ENCODE measurements at regions not wholly inside any gene's neighbourhood (a gene's known extent, or its start where the extent isn't known, plus 50 kb on each side); places are given as distances from the start of the nearest gene placed in this dataset.

DNA sequence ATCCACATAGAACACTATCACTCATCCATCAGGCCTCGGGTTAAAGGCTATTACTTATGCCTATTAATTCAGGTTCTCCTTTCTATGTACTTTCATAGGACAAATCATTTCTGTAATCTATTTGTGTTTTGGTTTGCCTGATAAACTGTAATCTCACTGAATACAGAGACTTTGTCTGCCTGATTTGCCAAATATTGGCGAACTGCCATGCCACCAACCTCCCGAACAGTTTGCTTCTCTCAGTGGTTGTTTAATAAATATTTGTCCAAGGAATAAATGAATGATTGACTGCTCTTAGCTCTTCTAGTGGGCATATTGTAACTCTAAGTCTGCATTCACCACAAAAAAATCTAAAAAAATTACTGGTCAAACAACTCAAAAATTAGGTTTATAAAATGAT, 170.1 kb upstream of the ZFP64 start:
- DNase-seq (ENCODE audit: low spot score), result no peak
- Mint-ChIP-seq H3K27me3 (ENCODE audit: insufficient read depth, low read depth) (no peaks in the 10 kb centered on the region), H3K4me1 (no peaks in the 10 kb centered on the region), H3K9me3 (no peaks in the 10 kb centered on the region), H3K27ac (no peak overlapping the region), H3K36me3 (no peaks in the 10 kb centered on the region), H3K4me3 (no peak overlapping the region)
- Histone ChIP-seq H3F3A (ENCODE audit: low read depth) (no peaks in the 10 kb centered on the region), H3K27ac (no peak overlapping the region), H3K9me3 (ENCODE audit: low read depth) (no peaks in the 10 kb centered on the region), H2AFZ (replicated peaks) (no peak overlapping the region), H3K4me3 (no peak overlapping the region), H3K4me1 (no peaks in the 10 kb centered on the region), H3K9ac (no peak overlapping the region), H3K4me2 (no peak overlapping the region), H3K36me3 (no peaks in the 10 kb centered on the region), H4K20me1 (ENCODE audit: low read depth) (no peaks in the 10 kb centered on the region), H3K79me2 (ENCODE audit: low read depth) (no peaks in the 10 kb centered on the region), H3K27me3 (no peaks in the 10 kb centered on the region)
- TF ChIP-seq, protein P1, sequence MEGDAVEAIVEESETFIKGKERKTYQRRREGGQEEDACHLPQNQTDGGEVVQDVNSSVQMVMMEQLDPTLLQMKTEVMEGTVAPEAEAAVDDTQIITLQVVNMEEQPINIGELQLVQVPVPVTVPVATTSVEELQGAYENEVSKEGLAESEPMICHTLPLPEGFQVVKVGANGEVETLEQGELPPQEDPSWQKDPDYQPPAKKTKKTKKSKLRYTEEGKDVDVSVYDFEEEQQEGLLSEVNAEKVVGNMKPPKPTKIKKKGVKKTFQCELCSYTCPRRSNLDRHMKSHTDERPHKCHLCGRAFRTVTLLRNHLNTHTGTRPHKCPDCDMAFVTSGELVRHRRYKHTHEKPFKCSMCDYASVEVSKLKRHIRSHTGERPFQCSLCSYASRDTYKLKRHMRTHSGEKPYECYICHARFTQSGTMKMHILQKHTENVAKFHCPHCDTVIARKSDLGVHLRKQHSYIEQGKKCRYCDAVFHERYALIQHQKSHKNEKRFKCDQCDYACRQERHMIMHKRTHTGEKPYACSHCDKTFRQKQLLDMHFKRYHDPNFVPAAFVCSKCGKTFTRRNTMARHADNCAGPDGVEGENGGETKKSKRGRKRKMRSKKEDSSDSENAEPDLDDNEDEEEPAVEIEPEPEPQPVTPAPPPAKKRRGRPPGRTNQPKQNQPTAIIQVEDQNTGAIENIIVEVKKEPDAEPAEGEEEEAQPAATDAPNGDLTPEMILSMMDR (IDR thresholded peaks at IDR 0.05), result no peak
- no peak for TF ChIP-seq EZH2phosphoT487 (IDR thresholded peaks at IDR 0.05)
- no peak for TF ChIP-seq EZH2 (IDR thresholded peaks at IDR 0.05)

DNA sequence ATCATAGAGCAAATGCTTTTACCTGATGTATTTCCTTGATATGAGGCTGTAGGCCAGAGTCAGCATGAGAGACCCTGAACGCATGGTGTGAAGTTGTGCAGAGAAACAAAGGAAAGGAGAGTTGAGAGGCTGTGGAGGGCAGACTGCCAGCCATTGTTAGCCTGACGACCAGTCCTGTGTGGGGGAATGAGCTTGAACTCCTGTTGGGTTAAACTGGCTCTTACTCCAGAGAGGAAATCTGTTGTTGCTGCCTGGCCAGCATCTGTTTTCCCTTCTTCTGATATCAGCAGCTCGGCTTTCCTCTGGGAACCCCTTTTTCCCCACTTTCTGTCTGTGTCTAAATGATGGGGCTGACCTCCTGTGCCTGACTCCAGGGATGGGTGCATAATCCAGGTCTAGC, 158.2 kb upstream of the ZFP64 start:
- Mint-ChIP-seq H3K4me3 (no peak overlapping the region), H3K27me3 (ENCODE audit: insufficient read depth, low read depth) (peaks cover 4% of the 10 kb centered on the region), H3K27ac (no peak overlapping the region), H3K9me3 (no peaks in the 10 kb centered on the region), H3K36me3 (no peaks in the 10 kb centered on the region), H3K4me1 (no peaks in the 10 kb centered on the region)
- DNase-seq (ENCODE audit: low spot score), result no peak
- Histone ChIP-seq H2AFZ (replicated peaks) (no peak overlapping the region), H3K4me2 (no peak overlapping the region), H3K27ac (no peak overlapping the region), H3K9me3 (ENCODE audit: low read depth) (no peaks in the 10 kb centered on the region), H4K20me1 (ENCODE audit: low read depth) (no peaks in the 10 kb centered on the region), H3K9ac (no peak overlapping the region), H3K4me3 (no peak overlapping the region), H3K4me1 (no peaks in the 10 kb centered on the region), H3F3A (ENCODE audit: low read depth) (no peaks in the 10 kb centered on the region), H3K27me3 (no peaks in the 10 kb centered on the region), H3K36me3 (no peaks in the 10 kb centered on the region), H3K79me2 (ENCODE audit: low read depth) (no peaks in the 10 kb centered on the region)
- TF ChIP-seq EZH2 (IDR thresholded peaks at IDR 0.05) (no peak), EZH2phosphoT487 (IDR thresholded peaks at IDR 0.05) (no peak)
- TF ChIP-seq, protein P1 (IDR thresholded peaks at IDR 0.05), result no peak

DNA sequence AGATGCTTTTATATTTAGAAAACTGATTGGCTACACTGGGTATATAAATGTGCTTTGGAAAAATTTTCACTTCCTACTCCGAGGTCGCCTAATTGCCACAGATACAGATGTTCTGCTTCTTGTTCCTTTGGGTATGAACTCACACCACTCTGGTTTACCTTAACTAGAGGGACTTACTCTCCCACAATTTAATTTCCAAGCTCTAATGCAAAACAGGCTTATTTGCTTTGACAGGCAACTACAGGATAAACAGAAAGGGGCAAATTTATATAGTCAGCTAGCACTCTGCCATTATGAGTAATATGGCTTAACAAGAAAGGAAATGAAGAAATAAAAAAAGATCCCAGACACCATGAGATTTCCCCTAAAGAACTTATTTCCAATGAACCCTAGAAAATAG, 156.9 kb upstream of the ZFP64 start:
- Histone ChIP-seq H3K27ac (no peak overlapping the region), H3F3A (ENCODE audit: low read depth) (no peaks in the 10 kb centered on the region), H3K36me3 (no peaks in the 10 kb centered on the region), H3K9me3 (ENCODE audit: low read depth) (no peaks in the 10 kb centered on the region), H3K4me2 (no peak overlapping the region), H3K9ac (no peak overlapping the region), H3K27me3 (no peaks in the 10 kb centered on the region), H3K4me1 (no peaks in the 10 kb centered on the region), H4K20me1 (ENCODE audit: low read depth) (no peaks in the 10 kb centered on the region), H3K79me2 (ENCODE audit: low read depth) (no peaks in the 10 kb centered on the region), H3K4me3 (no peak overlapping the region), H2AFZ (replicated peaks) (no peak overlapping the region)
- H3K9me3 Mint-ChIP-seq, result no peaks in the 10 kb centered on the region
- no peaks in the 10 kb centered on the region for H3K4me1 Mint-ChIP-seq
- H3K27me3 Mint-ChIP-seq (ENCODE audit: insufficient read depth, low read depth), result peaks cover 2% of the 10 kb centered on the region
- H3K4me3 Mint-ChIP-seq, result no peak overlapping the region
- no peak for DNase-seq (ENCODE audit: low spot score)
- TF ChIP-seq EZH2phosphoT487 (IDR thresholded peaks at IDR 0.05) (no peak), EZH2 (IDR thresholded peaks at IDR 0.05) (no peak)
- TF ChIP-seq, protein P1 (IDR thresholded peaks at IDR 0.05), result no peak
- no peak overlapping the region for H3K27ac Mint-ChIP-seq
- H3K36me3 Mint-ChIP-seq, result no peaks in the 10 kb centered on the region

DNA sequence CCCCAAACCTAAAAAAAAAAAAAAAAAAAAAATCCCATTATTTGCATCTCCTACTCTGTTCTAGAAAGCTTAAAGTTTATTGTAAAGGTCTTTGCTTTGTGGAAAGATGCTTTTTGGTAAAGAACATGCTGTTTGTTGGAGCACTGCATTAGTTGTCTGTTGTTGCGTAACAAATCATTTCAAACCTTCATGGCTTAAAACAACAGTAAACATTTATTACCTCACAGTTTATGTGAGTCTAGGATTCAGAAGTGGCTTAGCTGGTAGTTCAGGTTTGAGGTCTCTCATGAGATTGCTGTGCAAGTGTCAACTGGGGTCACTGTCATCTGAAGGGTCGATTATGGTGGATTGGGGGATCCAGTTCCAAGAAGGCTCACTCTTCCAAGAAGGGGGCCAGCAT, 155.2 kb upstream of the ZFP64 start:
- no peaks in the 10 kb centered on the region for H3K36me3 Mint-ChIP-seq

More for the DNA sequence above, 155.2 kb upstream of the ZFP64 start:
- H3F3A ChIP-seq (ENCODE audit: low read depth), result no peaks in the 10 kb centered on the region
- no peaks in the 10 kb centered on the region for H3K9me3 ChIP-seq (ENCODE audit: low read depth)
- Mint-ChIP-seq H3K4me3 (no peak overlapping the region), H3K4me1 (no peaks in the 10 kb centered on the region), H3K27me3 (ENCODE audit: insufficient read depth, low read depth) (peaks cover 2% of the 10 kb centered on the region), H3K27ac (no peak overlapping the region), H3K9me3 (no peaks in the 10 kb centered on the region)
- no peaks in the 10 kb centered on the region for H3K4me1 ChIP-seq
- no peaks in the 10 kb centered on the region for H3K27me3 ChIP-seq
- no peaks in the 10 kb centered on the region for H3K79me2 ChIP-seq (ENCODE audit: low read depth)
- no peaks in the 10 kb centered on the region for H4K20me1 ChIP-seq (ENCODE audit: low read depth)
- no peaks in the 10 kb centered on the region for H3K36me3 ChIP-seq
- no peak overlapping the region for H3K4me3 ChIP-seq
- no peak for DNase-seq (ENCODE audit: low spot score)
- no peak overlapping the region for H3K9ac ChIP-seq
- no peak overlapping the region for H3K4me2 ChIP-seq
- no peak overlapping the region for H2AFZ ChIP-seq (replicated peaks)
- no peak overlapping the region for H3K27ac ChIP-seq
- no peak for TF ChIP-seq EZH2 (IDR thresholded peaks at IDR 0.05)
- no peak for TF ChIP-seq EZH2phosphoT487 (IDR thresholded peaks at IDR 0.05)
- TF ChIP-seq, protein P1 (IDR thresholded peaks at IDR 0.05), result no peak
